ENCODE measurements at regions not wholly inside any gene's neighbourhood (a gene's known extent, or its start where the extent isn't known, plus 50 kb on each side); places are given as distances from the start of the nearest gene placed in this dataset.

GRCh38 chr10:43790147-43790546 lies 141.5 kb upstream of the ZNF32 start:
- DNase-seq (ENCODE audit: low read depth in 2 of 2) = no peak

GRCh38 chr10:43785252-43785651 lies 136.6 kb upstream of the ZNF32 start:
- DNase-seq (ENCODE audit: low read depth in 2 of 2) = no peak

- no peak for DNase-seq (ENCODE audit: low read depth in 2 of 2)
Observed at GRCh38 chr10:43782814-43783213, 134.1 kb upstream of the ZNF32 start.

DNA sequence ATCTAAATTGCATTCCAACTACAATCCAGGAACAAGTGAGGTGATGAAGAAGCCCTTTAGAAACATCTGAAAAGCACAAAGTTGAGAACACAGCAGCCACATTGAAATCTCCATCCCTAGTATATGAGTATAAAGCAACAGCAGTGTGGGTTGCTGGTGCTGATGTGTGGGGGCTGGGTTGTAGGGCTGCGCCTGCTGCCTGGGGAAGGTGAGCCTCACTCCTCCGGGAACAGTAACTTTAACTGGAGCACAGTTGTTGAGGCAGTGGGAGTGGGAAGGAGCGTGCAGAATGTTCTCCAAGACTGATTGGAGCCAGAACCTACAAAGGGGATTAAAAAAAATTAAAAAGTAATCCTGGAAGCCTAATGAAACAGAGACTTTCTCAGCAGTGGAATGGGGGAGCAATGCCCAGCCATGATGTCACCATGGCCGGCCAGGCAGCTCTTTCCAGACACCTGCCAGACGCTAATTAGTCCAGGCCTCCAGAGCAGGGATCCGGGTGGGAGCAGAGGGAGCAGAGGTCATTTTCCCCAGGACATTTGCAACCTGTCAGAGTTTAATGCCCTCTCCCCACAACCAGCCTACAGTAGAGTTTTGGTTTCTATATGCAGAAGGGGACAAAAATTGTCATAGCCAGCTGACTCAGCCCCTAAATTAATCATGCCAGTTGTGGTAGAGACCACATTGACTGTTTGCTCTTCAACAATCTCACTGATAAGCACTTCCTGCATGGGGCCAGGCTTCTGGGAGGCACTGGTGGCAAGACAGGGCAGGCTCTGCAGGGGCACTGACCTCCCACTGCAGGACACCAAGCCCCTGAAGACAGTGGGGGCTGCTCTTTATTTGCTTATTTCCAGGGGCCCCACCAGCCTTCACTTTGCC lies 133.0 kb upstream of the ZNF32 start:
- DNase-seq (ENCODE audit: low read depth in 2 of 2) = no peak

DNA sequence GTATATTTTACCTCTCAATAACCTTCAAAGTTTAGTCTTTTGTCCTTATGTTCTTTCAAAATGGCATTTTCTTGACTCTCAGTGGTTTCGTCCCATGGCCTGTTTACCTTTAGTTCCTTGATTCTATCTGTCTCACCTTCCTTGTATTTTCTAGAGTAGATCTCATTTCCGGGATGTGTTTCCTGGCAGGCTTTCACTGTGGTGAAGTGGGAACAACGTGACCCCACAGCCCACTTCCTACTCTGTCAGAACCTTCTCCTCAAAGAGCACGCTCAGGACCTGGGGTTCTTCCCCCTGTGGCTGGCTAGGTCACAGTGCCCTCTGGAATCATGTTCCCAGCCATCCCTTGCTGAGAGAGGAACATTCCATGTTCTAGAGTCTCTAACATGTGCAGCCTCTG lies 129.9 kb upstream of the ZNF32 start:
- no peak for DNase-seq (ENCODE audit: low read depth in 2 of 2)

- DNase-seq (ENCODE audit: low read depth in 2 of 2) = no peak
Observed at GRCh38 chr10:43775384-43775783, 126.7 kb upstream of the ZNF32 start.

DNA sequence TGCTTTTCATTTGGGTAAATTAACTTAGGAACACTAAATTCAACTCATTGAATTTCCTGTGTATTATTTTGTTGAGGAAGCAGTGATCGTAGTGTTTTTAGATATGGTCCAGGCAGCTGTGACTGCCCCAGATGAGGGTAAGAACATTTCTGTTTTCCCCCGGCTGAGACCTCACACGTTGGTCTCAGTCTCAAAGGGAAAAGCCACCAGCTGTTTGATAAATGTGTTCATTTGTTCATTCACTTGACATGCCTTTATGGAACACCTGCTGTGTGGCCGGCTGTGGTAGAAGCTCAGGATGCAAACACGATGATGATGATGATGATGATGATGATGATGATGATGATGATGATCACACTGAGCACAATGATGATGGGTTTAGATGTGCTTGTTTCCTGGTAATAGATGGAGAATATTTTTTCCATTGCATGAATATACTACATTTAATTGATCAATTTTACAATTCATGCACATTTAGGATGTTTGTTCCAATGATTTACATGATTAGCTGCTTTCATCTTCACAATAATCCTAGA lies 125.6 kb upstream of the ZNF32 start:
- no peak for DNase-seq (ENCODE audit: low read depth in 2 of 2)

DNA sequence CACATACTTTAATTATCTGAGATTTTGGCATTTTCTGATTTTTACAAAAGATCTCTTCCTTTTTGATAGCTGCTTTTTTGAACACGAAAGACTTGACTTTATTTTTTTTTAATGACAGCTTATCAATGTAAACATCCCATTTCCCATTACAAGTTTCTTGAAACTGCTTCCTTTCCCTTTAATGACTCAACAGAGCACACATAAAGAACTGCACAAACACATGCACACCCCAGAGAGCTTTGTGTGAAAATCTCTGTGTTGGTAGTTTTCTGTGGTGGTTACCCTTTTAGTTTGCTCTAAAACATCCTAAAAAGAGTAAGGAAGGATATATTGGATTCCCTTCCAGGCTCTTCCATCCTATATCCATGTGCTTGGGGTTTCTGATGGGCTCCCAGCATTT lies 125.1 kb upstream of the ZNF32 start:
- no peak for DNase-seq (ENCODE audit: low read depth in 2 of 2)

- DNase-seq (ENCODE audit: low read depth in 2 of 2) = no peak
Observed at GRCh38 chr10:43772171-43772570, 123.5 kb upstream of the ZNF32 start.

DNA sequence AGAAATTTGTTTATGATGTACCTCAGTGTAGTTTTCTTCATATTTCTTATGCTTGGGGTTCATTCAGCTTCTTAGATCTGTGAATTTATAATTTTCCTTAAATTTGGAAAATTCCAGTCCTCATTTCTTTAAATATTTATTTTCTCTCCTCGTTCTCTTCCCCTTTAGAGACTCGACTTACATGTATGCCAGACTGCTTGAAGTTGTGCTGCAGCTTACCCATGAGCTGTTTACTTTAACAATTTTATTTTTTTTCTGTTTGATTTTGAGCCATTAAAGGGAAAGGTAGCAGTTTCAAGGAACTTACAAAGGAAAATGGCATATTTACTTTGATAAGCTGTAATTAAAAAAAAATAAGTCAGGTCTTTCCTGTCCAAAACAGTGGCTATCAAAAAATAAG lies 123.0 kb upstream of the ZNF32 start:
- no peak for DNase-seq (ENCODE audit: low read depth in 2 of 2)

GRCh38 chr10:43765516-43765915 lies 116.8 kb upstream of the ZNF32 start:
- DNase-seq (ENCODE audit: low read depth in 2 of 2) = no peak

DNA sequence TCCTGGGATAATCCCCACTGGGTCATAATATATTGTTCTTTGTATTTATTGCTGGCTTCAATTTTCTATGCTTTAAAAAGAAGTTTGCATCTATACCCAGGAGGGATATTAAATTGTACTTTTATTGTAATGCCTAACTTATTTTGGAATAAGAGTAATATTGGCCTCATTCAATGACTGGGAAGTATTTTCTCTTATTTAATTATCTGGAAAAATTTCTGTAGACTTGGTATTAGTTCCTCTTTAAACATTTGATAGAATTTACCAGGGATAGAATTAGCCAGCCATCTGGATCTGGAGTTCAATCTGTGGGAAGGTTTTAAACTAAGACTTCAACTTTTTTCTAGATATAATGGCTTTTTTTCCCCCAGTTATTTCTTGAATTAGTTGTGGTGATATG lies 115.2 kb upstream of the ZNF32 start:
- no peak for DNase-seq (ENCODE audit: low read depth in 2 of 2)

- no peak for DNase-seq (ENCODE audit: low read depth in 2 of 2)
Observed at GRCh38 chr10:43760514-43760913, 111.8 kb upstream of the ZNF32 start.

- DNase-seq (ENCODE audit: low read depth in 2 of 2) = no peak
Observed at GRCh38 chr10:43759216-43759615, 110.5 kb upstream of the ZNF32 start.

GRCh38 chr10:43756341-43756740 lies 107.7 kb upstream of the ZNF32 start:
- DNase-seq (ENCODE audit: low read depth in 2 of 2) = no peak

- DNase-seq (ENCODE audit: low read depth in 2 of 2) = no peak
Observed at GRCh38 chr10:43754569-43755260, 106.0 kb upstream of the ZNF32 start.

DNA sequence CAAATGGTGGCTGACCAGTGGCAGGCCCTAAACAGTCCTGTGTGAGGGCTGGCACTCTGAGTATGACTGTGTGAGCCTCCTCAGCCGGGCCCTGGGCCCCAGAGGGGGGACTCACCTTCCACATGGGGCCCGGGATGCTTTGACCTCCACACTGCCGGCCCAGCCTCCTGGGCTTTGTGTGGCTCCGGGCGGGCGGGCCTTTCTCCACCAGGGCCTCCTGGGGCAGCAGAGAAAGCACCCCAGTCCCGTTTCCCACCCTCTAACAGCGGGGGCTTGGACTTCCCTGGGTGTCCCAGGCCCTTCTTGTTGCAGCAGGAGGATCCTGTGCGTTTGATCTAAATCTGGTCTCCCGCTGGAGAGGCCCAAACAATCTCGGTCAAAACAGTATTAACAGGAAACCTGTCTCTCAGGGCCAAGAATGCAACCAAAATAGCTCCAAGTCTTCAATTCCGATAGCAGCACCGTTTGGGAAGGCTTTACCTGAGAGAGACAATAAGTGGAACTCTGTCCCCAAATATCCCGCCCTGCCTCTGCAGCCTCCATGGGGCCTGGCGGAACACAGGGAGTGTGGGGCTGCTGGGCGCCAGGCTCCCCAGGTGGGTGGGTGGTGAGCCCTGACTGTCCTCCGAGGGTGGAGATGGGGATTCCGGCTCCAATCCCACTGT lies 104.8 kb upstream of the ZNF32 start:
- DNase-seq (ENCODE audit: low read depth in 2 of 2) = no peak

GRCh38 chr10:43752682-43753081 lies 104.0 kb upstream of the ZNF32 start:
- no peak for DNase-seq (ENCODE audit: low read depth in 2 of 2)

- no peak for DNase-seq (ENCODE audit: low read depth in 2 of 2)
Observed at GRCh38 chr10:43751646-43752045, 103.0 kb upstream of the ZNF32 start.

DNA sequence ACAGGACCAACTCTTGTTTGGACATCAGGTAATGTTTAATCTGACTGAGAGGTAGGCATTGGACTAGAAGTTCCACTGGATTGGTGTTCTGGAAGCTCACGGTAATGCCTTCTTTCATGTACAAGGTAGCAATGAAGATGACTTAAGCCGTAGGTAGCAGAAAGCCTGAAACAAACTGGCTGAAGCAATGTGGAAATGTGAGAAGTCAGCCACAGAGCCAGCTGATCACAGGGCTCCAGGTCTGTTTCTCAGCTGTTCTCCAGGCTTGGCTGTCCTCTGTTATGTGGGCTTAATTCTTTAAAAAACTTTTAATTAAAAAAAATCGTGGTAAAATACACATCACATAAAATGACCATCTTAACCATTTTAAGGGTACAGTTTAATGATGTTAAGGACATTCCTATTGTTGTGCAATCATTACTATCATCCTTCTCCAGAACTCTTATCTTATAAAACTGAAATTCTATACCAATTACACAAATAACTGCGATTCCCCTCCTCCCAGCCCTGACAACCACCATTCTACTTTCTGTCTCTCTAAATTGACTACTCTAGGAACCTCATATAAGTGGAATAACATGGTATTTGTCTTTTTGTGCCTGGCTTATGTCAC lies 101.4 kb upstream of the ZNF32 start:
- DNase-seq (ENCODE audit: low read depth in 2 of 2) = no peak

DNA sequence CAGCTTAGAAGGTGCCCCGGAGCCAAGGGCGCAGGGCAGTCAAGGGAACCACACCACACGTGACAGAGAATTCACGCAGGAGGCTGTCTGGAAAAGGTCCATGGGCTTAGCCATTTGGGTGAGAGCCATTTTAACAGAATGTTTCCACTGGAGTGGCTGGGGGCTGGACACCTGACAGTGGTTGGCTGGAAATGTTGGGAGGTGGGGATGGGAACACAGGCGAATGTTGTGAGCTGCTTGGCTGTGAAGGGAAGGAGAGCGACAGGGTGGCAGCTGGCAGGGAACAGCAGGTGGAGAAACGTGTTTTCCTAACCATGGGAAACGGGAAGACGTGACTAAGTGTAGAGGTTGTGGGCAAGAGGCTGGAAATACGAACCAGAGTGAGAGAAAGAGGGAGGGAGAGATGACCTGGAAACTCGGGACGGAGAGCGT lies 100.5 kb upstream of the ZNF32 start:
- DNase-seq (ENCODE audit: low read depth in 2 of 2) = no peak

GRCh38 chr10:43748560-43748959 lies 99.9 kb upstream of the ZNF32 start:
- no peak for DNase-seq (ENCODE audit: low read depth in 2 of 2)

Measured in stimulated activated CD8-positive, alpha-beta memory T cell treated with anti-CD3 and anti-CD28 coated beads, Interleukin-7, amount 100 ng/mL, for 4 hours (primary cell).